HG03095 (cell line): ENCODE measurements at regions not wholly inside any gene's neighbourhood (a gene's known extent, or its start where the extent isn't known, plus 50 kb on each side); places are given as distances from the start of the nearest gene placed in this dataset.
"Not testable (repeated sequence)": the region's sequence is repeated elsewhere in the genome, so short reads cannot be mapped to it uniquely, and the experiment has no call there.

ENCODE experiments used
- ATAC-seq: cut with Tn5 transposase; IDR thresholded peaks from one replicate; pipeline ENCODE4 v1.9.1; 2021; ENCODE audit warnings: moderate library complexity; ENCODE audit not compliant: unreplicated experiment

DNA sequence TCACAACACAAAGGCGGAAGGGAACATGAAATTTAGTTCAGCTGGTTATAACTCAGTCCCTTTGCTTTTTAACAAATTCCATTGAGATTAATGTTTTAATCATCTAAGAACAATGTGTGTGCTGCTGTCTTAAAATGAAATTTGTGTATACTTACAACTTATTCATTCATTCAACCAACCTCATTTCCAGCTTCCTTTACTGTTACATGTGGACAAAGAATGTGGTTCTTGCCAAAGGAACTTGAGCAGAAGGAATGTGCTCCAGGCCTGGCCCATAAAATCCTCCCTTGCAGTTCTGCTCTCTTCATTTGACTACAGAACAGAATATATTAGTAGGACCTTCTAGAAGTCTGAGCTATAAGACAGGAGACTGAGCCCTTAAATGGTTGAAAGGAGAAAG, 176.8 kb upstream of the GLRA2 start:
- no peak for ATAC-seq

DNA sequence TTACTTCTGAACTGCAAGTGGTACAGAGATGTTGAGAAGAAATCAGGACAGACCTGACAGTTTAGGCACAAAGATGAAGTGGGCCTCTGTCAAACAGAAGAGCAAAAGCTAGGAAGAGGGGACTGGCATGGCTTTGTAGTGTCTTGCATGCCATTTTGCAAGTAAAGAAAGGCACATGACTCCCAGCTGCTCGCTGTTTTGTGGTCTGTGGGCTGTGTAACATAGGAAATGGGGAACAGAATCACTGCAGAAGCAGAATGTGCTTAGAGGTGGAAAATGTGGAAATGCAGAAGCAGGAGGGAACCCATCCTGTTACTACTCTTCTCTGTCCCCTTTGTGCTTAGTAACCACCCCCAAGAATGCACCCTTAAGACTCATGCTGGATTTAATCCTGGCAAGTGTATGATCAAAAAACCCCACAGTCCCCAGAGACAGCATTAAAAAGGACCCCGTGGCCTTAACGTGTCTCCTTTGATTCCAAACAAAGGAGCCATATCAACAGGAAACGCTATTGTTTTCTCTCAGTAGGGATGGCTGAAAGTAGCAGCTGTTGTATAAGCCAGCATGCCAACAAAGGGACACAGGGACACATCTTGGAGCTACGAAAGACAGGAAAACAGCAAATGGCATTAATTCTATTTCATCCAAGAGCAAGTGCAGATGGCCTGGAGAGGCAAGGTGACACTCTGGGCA, 177.6 kb upstream of the GLRA2 start:
- ATAC-seq = no peak

DNA sequence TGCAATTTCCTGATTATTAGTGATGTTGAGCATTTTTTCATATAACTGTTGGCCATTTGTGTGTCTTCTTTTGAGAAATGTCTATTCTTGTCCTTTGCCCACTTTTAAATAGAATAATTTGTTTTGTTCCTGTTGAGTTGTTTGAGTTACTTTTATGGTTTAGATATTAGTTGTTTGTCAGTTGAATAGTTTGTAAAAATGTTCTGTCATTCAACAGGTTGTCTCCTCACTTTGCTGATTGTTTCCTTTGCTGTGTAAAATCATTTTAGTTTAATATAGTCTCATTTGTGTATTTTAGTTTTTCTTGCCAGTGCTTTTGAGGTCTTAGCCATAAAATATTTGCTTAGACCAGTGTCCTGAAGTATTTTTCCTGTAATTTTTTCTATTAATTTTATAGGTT, 181.8 kb upstream of the GLRA2 start:
- ATAC-seq = no peak

DNA sequence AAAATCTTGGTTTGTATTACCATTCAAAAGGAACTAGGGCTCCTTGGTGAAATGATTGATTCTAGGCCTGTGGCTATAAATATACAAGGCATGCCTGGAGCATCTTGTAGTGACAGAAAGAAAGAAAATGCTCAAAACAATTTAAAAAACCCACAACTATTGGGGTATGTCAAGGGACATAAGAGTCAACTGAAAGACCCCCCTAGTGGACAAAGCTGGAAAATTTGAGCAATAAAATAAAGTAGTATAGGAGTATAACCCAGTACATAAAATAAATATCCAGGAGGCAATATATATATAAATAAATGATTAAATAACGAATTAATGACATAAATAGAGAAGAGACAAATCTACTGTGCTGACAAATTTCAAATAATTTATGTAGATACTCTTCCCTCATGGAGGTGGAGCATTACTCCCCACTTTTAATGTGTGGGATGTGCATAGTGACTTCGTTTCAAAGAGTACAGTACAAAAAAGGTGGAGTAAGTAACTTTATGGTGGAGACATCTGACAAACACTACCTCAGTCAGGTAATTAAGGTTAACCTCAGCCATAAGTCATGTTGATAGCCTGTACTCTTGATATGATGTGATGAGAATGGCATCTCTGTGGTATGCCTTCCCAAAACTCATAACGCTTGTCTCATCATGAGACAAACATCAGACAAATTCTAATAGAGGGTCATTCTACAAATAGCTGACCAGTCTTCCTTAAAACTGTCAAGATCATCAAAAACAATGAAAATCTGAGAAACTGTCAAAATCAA, 185.0 kb upstream of the GLRA2 start:
- ATAC-seq = no peak

DNA sequence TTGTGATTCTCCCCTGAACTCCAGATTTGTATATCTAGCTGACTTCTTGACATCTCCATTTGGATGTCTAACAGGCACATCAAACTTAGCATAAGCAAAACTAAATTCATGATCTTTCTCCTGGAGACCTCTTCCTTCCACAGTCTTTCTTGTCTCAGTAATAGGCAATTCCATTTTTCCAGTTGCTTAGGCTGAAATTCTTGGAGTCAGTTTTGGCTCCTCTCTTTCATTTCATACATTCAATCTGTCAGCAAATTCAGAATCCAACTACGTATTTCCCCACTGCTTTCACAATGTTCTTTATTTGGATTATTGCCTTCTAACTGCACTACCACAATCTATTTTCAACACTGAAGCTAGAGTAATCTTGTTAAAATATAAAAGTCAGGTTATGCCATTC, 219.9 kb upstream of the GLRA2 start:
- ATAC-seq = no peak

DNA sequence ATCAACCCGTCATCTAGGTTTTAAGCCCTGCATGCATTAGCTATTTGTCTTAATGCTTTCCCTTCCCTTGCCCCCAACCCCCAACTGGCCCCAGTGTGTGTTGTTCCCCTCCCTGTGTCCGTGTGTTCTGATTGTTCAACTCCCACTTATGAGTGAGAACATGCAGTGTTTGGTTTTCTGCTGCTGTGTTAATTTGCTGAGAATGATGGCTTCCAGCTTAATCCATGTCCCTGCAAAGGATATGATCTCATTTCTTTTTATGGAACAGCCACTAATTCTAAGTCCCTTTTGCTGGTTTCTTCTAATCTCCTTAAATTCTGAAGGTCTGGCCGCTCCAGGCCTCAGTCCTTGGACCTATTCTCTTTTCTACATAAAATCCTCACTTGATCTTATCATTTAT, 220.4 kb upstream of the GLRA2 start:
- not testable (repeated sequence) for ATAC-seq

DNA sequence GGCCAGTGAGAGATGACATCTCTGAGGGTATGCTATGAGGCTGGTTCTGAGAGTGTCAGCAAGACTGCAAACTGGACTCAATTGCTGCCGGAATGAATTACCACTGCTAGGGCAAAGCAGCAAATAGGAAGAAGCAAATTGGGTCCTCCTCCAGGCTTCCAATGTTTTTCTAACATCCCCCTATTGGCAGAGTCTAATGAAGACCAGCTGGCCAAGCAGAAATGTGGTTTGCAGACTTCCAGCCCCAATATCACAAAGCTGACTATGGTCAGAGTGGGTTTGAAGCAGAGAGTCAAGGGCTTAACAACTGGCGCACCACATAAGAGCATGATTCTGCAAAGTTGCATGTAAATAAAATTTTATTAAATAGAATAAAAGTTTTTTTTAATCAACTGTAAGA, 225.4 kb upstream of the GLRA2 start:
- ATAC-seq = no peak

DNA sequence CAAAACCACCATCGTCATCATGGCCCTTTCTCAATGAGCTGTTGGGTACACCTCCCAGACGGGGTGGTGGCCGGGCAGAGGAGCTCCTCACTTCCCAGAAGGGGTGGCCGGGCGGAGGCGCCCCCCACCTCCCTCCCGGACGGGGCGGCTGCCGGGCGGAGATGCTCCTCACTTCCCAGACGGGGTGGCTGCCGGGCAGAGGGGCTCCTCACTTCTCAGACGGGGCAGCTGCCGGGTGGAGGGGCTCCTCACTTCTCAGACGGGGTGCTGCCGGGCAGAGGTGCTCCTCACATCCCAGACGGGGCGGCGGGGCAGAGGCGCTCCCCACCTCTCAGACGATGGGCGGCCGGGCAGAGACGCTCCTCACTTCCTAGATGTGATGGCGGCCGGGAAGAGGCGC, 226.8 kb upstream of the GLRA2 start:
- ATAC-seq = not testable (repeated sequence)

DNA sequence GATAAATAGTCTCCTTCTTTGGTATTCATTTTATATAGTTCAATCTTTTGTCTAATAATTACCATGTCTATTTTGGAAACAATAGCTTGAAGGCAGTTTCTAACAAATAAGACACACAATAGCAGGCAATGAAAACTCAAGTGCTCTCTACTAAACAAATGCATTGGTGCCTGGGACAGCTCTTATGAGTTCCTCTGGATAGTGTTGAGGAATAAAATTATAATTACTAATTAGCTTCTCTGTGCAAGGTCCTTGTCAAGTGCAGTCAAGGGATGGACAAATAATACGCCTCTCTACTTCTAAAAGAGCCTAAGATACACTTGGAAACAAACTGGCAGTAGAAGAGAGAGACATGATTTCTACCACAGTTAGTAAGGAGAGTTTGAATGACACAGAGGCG, 229.0 kb upstream of the GLRA2 start:
- no peak for ATAC-seq

DNA sequence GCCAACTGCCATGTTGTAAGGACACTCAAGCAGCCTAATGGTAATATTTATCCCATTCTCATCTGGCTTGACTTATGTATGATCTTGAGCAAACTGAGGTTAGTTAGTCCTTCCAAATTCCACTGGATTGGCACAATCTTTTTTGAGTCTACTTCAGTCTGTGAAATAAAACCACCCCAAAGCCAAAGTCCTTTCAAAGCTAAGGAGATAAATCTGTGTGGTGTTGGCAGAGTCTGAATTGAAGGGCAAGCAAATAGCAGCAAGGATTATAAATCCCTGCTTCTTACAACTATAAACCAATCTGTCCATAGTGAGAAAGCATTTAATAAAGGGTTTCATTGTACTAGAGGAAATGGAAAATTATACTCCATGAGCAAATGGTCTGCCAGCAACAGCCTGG, 233.9 kb upstream of the GLRA2 start:
- no peak for ATAC-seq

DNA sequence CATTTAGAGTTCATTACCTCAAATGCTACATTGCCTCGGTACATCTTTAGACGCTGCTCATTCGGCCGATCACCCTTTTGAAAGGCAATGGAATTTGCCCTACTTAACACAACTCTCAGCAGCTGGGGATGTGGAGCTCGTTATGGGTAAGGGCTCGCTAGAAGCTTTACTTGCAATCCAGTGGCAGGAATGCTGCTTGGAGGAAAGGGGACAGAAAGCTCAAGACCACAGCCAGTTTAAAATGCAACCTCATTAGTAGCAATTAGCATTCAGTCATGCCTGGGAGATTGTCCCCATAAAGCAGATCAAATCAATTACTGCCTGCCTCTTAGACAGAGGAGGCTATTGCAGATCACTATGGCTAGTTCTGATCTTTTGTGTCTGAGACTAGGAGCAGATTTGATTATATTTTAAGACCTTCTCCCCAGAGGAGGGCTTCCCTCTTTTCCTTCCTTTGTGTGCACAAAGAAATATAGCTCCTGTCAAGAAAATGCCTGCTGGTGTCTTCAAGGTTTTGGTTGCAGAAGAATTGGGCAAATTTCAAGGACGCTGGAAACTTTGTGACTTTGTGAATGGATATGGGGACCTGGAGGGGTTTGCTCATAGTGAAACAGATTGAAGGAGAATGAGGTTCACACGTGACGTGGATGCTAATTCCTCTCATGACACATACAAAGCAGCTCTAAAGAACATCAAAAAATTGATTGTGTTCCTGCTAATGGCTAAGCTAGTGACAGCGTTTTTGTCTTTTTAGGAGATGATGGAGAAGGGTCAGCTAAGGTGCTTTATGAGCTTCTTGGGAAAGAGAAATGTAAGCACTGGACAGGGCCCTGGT, 237.5 kb upstream of the GLRA2 start:
- ATAC-seq = no peak

DNA sequence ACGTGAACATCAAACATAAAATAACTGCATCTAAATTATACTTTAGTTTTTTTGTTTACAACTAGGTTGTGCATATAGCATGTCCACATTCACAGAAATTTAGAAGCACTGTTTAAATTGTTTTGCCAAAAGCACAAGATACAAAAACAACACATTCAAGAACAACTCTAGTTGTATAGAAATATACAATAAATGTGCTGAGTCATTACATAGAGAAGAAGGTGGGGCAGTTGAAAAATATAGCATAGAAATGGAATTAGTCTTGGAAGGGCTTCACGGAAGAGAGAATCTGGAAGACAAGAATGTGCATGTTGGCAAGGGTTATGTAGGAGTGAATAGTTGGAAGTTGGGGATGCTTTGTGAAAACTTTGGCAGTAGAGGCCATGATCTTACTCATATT, 239.0 kb upstream of the GLRA2 start:
- no peak for ATAC-seq

DNA sequence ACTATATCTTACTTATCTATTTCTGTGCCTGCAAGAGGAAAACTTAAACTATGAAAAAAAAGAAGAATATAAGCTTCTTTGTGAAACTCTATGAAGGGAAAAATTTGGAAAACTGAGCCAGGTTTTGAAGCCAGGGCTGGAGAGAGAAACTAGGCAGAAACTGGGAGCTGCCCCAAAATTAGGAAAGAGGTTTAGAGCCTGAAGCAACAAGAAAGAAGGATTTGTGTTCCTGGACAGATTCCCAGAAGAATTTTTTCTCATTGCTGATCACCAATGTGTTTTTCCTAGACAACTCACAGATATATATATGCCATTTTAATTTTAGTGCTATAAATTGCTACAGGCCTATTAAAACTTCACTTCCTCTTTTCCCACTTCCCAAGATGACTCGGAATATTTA, 245.0 kb upstream of the GEMIN8 start:
- no peak for ATAC-seq

DNA sequence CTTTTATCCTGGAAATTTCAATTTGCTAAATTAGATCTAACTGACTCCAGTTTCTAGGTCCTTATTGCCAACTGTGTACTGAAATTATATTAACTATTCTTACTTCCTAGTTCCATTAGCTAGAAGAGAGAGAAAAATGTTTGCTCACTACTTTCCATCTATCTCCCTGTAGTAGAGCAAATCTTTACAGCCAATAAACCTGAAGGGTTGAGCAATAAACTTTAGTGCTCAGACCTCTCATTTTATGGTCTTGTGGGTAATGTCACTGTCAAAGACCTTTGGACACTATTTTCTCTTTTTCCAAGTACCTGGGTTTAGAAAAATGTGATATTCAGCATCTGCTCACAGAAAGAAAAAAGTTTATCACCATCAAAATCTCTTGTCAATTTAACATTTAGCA, 237.5 kb upstream of the GEMIN8 start:
- ATAC-seq = no peak

DNA sequence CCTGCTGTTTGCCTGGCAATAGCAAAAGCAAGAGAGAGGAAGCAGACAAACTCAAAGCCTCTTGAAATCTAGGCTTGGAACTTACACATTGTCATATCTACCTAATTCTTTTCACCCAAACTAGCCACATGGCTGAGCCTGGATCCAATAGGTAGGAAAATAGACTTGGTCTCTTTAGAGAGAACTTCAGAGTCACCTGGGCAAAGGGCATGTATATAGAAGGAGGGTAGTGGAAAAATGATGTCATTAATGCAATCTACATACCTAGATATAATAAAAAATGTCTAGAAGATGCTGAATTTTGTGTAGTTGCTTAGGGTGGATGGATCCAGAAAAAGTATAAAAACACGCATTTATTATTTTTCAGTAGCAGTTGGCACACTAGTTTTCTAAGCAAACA, 237.0 kb upstream of the GEMIN8 start:
- no peak for ATAC-seq

DNA sequence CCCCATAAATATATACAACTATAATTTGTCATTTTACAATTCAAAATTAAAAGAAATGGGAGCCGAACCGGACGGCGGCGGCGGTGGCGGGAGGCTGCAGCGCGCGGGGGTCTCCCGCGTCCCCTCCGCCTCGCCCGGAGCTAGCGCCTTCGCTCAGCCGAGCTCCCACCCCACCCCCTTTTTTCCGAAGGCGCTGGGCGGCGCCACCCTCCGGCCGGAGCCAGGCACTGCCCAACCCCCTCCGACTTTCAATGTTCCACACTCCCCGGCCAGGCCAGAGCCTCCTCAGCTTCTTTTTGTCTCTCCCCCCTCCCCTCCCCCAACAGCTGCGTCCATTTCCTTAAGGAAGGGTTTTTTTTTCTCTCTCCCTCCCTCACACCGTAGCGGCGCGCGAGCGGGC, 214.1 kb upstream of the GEMIN8 start:
- no peak for ATAC-seq

DNA sequence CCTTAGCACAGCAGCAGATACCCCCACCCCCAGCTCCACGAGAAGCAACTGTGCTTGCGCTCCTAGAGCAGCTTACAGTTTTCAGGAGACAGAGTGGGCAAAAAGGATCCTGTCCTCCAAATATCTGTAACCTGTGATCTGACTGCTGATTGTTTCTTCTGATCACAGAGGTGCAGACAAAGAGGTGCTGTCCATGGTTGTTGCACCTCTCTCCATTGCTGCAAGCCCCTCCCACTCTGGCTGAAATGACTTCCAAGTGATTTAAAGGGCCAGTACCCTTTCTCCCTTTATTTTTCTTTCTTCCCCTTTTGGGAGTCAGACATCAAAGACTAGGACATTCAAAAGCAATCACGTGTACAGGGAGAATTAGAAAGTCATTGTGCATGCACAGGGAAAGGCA, 205.3 kb upstream of the GEMIN8 start:
- ATAC-seq = no peak

DNA sequence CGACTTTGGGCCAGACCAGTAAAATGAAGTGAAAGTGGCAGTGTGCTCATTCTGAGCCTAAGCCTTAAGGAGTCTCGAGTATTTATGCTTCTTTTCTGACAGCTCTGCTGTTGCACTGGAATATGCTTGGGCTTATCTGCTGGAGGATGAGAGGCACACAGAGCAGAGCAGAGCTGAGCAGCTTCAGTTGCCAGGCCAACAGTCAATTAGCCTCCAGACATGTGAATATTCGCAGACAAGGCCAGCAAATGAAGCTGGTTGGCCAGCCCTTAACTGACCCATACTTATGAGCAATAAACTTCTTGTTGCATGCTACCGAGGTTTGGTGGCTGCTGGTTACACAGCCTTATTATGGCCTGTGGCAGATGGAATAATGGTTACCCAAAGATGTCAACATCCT, 203.0 kb upstream of the GEMIN8 start:
- no peak for ATAC-seq

DNA sequence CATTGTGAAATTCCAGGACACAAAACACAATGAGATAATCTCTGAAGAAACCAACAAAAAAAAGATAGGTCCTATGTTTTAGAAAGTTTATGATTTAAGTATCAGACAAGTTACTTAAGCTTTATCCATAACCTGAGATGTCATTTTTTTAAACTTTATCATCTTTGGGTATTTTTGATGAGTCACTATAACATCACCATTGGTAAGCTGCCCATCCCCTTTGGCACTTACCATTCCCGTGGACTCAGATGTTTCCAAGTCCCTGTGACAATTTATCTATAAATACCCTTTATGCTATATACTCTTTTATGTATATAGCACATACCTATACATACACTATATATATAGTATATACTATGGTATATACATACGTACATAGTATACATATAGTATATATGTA, 198.9 kb upstream of the GEMIN8 start:
- ATAC-seq = no peak

DNA sequence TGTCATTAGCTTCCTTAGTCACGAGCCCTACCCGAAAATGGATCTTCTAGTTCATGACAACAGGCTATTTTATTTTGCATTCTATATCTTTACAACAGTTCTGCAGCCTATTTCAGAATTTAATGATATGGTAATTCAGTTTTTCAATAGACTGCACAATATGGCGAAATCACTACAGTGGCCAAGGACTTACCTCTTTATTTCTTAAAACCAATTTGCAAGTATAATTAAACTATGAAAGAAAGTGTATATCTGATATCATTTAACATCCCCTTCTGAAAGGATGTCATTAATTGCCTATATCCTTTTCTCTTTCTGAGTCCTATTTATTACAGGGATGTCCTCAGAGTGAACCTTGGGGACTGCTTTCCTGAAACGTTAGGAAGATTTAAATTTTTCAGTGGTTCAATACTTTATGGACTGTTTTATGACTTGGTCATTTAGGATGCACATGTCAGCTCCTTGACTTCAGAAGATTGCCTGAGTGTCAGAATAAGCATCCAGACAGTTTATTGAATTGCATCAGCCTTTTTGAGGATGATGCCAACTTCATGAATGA, 190.8 kb upstream of the GEMIN8 start:
- ATAC-seq = no peak

DNA sequence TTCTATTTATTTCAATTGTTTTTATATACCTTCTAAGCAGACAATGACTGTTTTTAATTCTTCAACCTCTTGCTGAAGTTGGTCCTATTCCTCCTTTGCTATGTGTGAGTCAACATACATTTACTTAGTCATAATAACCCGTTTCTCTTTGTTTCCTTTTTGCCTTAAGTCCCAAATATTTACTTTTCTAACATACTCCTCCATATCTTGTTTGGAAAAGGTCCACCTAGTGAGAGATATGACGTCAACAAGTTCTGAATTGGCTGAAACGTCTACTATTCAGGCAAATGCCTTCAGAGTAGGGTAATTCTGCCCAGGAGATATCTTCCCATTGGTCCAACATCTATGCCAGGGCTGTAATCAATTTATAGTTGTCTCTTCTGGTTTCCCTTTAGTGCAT, 179.3 kb upstream of the GEMIN8 start:
- ATAC-seq = no peak

DNA sequence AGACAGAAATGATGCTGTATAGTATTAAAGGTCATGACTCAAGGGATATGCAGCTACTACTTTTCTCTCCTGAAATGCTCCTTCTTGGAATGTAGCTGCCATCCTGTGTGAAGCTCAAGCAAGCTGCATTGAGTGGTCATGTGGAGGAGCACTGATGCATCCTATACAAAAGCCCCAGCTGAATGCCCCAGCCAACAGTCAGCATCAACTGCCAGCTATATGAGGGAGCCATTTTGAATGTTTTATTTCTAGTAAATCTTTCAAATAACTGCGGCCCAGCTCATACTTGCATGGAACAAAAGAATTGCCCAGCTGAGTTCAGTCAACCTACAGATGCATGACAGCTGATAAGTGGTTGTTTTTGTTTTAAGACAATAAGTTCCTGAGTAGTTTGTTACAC, 165.0 kb upstream of the GEMIN8 start:
- no peak for ATAC-seq
